Cardiac septum (tissue), 1 donor: ENCODE measurements at regions not wholly inside any gene's neighbourhood (a gene's known extent, or its start where the extent isn't known, plus 50 kb on each side); places are given as distances from the start of the nearest gene placed in this dataset.

Source experiments
- DNase-seq: peaks from one replicate; pipeline ENCODE4 v3.0.0-alpha.2; 2020; ENCODE audit warnings: low spot score
- intact Hi-C: fragments of 100-400 bp; cut with DNase I; formaldehyde crosslinking; loops from one replicate; pipeline ENCODE4 v1.14.0; 2022
- donor health status: DM: no; HTN: no; CAD: no.

- intact Hi-C loops = no loop called here
- no peak for DNase-seq
Measured at GRCh38 chr14:27927519-27927918, 839.1 kb upstream of the FOXG1 start.

GRCh38 chr14:27929797-27930347, 836.7 kb upstream of the FOXG1 start:
- no peak for DNase-seq
- intact Hi-C loops = no loop called here

- no peak for DNase-seq
- intact Hi-C loops = no loop called here
Measured at GRCh38 chr14:27938392-27938791, 828.2 kb upstream of the FOXG1 start.

GRCh38 chr14:27945512-27945911, 821.1 kb upstream of the FOXG1 start:
- intact Hi-C loops = no loop called here
- no peak for DNase-seq

- no peak for DNase-seq
- intact Hi-C loops = no loop called here
Measured at GRCh38 chr14:27958757-27959156, 807.8 kb upstream of the FOXG1 start.

GRCh38 chr14:27995691-27996090, 770.9 kb upstream of the FOXG1 start:
- DNase-seq = no peak
- intact Hi-C loops = no loop called here

- no peak for DNase-seq
- intact Hi-C loops = no loop called here
Measured at GRCh38 chr14:28001002-28001401, 765.6 kb upstream of the FOXG1 start.

DNA sequence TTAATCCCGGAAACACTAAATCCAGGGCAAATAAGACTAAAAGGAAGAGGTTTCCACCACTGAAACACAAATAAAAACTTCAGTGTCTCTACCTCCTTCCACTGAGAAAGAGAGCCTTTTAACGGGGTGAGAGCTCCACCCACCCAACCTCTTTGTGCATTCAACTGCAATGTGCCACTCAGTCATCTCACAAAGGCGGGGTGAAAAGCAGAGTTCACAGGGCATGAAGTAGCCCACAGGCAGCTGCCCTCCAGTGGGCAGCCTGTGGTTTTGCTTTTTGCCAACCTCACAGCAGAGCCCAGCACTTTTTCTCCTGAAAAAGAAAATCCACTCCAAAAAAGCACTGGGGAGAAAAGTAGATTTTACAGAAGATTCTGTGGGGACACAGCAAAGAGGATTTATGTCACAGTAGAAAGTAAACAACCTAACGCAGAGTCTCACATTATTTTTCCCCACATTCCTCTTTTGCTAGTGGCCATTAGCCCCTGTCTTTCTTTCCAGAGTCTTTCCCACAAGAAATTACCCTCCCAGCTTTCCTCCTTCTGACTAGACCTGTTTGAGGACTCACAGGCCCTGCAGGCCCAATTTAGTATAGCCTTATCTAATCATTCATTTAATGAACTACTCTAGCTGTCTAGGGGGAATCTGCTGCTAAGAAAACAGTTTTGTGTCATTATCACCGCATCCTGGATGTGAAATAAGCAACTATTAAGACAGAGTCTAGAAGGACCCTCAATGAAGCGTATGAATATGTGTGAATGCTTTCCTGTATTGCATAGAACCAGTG, 753.8 kb upstream of the FOXG1 start:
- intact Hi-C loops = no loop called here

DNA sequence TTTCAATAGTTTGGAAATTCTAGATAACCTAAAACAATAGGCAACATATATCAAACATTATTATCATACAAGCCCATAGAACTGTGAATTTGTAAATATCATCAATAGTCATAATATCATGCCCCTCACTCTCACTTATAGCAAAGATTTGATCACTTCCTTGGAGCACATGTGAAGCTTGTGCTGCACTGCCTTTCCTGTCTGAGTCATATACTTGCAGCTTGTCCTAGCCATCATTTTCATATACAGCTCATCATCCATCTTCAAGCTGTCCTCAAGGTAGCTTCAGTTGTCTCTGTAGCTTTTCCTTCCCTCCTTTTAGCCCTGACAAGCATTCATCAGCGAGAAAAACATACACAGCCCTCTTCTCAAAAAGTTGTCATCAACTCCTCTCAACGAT, 746.5 kb upstream of the FOXG1 start:
- DNase-seq = no peak
- intact Hi-C loops = no loop called here

More for the DNA sequence above, 753.8 kb upstream of the FOXG1 start:
- DNase-seq = no peak

GRCh38 chr14:28023853-28024252, 742.7 kb upstream of the FOXG1 start:
- intact Hi-C loops = no loop called here

GRCh38 chr14:28052251-28052650, 714.3 kb upstream of the FOXG1 start:
- no peak for DNase-seq
- intact Hi-C loops = no loop called here

More at GRCh38 chr14:28023853-28024252, 742.7 kb upstream of the FOXG1 start:
- DNase-seq = no peak

GRCh38 chr14:28055008-28055407, 711.6 kb upstream of the FOXG1 start:
- DNase-seq = no peak
- intact Hi-C loops = no loop called here

DNA sequence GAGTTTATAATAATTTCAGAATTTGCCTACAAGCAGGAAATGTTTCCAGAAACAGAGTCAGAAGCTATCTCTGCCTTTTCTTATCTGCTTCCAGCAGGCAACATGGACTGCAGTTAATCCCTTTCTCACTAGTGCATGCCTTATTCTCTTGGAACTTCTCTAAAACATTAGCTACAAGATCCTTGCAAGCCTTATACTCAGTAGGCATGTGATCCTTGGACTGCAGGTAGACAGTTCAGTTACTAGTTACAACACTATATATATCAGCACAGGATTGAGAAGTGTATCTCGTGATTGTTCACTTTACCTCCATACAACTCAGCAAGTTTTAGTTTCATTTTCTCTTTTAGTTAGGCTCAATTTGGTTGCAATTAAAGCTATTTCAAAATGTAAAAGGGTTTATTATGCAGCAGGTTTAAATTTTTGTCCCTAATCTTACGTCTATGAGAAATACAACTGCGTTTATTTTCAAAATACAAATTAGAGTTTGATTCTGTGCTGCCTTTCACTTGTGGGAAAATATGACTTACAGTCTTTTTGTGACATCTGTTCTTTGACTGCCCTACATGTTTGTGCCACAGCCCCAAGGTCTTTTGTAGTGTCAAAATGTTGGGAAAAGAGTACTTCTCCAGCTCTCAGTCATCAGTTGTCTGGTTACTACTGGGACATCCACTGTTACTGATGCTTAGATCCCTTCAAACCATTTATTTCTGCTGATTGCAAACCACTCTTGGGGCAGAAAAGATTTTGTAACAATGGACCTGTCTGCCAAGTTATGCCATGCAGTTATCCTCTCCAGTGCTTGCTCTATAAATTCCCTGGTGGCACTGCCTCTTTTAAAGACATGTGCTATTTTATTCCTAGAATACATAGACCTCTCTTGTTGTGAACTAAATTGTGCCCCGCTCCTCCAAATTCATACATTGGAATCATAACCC, 709.0 kb upstream of the FOXG1 start:
- DNase-seq = no peak
- intact Hi-C loops = no loop called here

DNA sequence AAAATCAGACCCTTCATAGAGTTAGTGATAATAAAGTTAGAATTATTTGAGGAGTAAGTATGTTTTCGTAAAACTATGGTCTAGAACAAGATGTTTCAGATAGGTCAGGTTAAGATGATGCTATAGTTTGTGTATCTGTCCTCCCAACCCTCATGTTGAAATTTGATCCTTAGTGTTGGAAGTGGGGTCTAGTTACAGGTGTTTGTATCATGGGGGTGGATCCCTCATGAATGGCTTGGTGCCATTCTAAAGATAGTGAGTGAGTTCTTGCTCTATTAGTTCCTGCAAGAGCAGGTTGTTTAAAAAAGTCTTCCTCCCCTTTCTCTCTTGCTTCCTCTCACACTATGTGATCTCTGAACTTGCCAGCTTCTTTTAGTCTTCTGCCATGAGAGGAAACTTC, 707.3 kb upstream of the FOXG1 start:
- intact Hi-C loops = no loop called here
- DNase-seq = no peak

- intact Hi-C loops = no loop called here
- DNase-seq = no peak
Measured at GRCh38 chr14:28061006-28061405, 705.6 kb upstream of the FOXG1 start.

GRCh38 chr14:28077021-28077420, 689.6 kb upstream of the FOXG1 start:
- intact Hi-C loops = no loop called here
- DNase-seq = no peak

GRCh38 chr14:28083389-28083788, 683.2 kb upstream of the FOXG1 start:
- intact Hi-C loops = no loop called here
- no peak for DNase-seq

DNA sequence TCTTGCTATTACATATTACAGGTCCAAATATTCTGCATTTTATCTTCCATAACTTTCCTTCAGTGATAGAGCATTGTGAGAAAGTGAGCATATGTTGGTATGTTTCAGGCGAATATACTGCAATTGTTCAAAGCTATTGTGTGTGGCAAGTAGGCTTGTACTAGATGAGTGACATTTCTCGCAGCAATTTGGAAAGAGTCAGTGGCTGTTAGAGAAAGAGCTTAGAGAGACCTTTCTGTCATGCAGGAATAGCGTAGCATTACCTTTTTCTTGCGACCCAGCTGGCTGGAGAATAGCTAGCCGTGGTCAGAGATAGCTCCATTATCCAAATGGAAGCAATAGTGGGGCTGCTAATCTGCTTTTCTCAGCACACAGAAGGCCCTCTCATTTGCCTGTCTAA, 678.5 kb upstream of the FOXG1 start:
- intact Hi-C loops = no loop called here
- no peak for DNase-seq

DNA sequence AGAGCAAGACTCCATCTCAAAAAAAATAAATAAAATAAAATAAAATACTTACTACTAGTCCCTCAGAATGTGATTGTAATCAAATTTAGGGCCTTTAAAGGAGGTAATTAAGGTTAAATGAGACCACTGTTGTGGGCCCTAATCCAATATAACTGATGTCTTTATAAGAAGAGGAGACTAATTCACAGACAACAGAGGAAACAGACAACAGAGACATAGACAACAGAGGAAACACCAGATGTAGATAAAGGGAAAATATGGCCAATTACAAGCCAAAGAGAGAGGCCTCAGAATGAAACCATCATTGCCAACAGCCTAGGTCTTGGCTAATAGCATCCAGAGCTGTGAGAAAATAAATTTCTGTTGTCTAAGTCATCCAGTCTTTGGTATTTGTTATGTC, 669.0 kb upstream of the FOXG1 start:
- intact Hi-C loops = no loop called here
- no peak for DNase-seq

DNA sequence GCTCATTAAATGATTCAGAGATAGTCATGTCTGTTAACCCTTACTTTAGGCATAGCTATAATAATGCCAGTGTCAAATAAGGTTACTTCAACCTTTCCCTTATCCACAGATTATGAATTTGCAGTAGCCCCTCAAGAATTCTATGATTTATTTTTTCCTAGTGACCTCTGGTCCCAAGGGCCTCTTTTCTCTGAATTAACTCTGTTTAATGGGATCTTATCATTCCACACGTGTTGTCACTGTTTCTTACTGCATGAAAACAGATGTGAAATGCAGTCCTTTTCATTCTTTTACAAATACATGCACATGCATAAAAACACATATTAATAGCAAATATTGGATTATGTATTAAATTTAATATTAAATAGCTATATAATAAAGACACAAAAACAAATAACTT, 667.7 kb upstream of the FOXG1 start:
- intact Hi-C loops = no loop called here
- DNase-seq = no peak

DNA sequence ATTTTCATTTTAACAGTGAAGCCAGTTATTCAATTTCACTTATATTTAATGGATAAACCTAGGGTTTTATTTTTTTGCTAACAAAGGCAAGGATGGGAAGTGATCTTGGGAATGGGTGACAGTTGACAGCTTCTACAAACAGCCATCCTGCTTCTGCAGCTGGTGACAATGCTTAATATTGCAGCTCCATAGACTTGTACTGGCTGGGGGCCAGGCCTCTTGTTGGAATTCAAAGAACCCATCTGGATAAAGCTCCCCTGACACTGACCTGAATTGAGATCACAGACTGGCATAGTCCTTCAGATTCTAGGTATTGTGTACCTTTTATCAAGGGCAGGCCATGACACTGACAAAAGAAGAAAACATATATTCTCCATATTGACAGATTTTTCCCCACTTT, 664.6 kb upstream of the FOXG1 start:
- intact Hi-C loops = no loop called here
- DNase-seq = no peak
